Fibroblast of lung (primary cell): ENCODE measurements at regions not wholly inside any gene's neighbourhood (a gene's known extent, or its start where the extent isn't known, plus 50 kb on each side); places are given as distances from the start of the nearest gene placed in this dataset.

Experiments
- DNase-seq, 2 donors: peaks; one replicate each; pipeline versions ENCODE4 v3.0.0 to v3.0.0-alpha.2; 2010; ENCODE audit warnings: low read depth in 2 of 2
- H2AFZ ChIP-seq: 2 replicates; pipeline ENCODE4 v1.5.1; 2012; ENCODE audit warnings: low read length, control low read depth, inconsistent platforms
- H3K27ac ChIP-seq: 2 replicates; pipeline ENCODE4 v1.5.1; 2011; ENCODE audit warnings: low read length, control low read depth; ENCODE audit not compliant: insufficient read depth
- H3K27me3 ChIP-seq: 2 replicates; pipeline ENCODE4 v1.5.1; 2011; ENCODE audit warnings: mild to moderate bottlenecking, low read length; ENCODE audit not compliant: control insufficient read depth, insufficient read depth
- H3K36me3 ChIP-seq: 2 replicates; pipeline ENCODE4 v1.5.1; 2011; ENCODE audit warnings: low read length; ENCODE audit not compliant: control insufficient read depth, insufficient read depth
- H3K4me1 ChIP-seq: 2 replicates; pipeline ENCODE4 v1.5.1; 2011; ENCODE audit warnings: low read length; ENCODE audit not compliant: control insufficient read depth, insufficient read depth; ENCODE audit errors: extremely low read depth
- H3K4me2 ChIP-seq: 2 replicates; pipeline ENCODE4 v1.5.1; 2011; ENCODE audit warnings: low read length, control low read depth; ENCODE audit not compliant: insufficient read depth; ENCODE audit errors: extremely low read depth
- H3K4me3 ChIP-seq, 4 experiments: fragments of 200-600 bp in 1 of 4; sonication (generic) in 1 of 4; replicated peaks in 1 of 4; 2 replicates each; pipeline ENCODE4 v1.5.1; 2011 to 2016; ENCODE audit warnings: low read length in 4 of 4, low read depth in 3 of 4, mild to moderate bottlenecking in 3 of 4, control low read depth in 2 of 4, inconsistent platforms in 1 of 4, mixed read lengths in 1 of 4; ENCODE audit not compliant: insufficient read depth in 1 of 4; ENCODE audit errors: control extremely low read depth in 1 of 4
- H3K79me2 ChIP-seq: 2 replicates; pipeline ENCODE4 v1.5.1; 2012; ENCODE audit warnings: mild to moderate bottlenecking, low read length, inconsistent platforms; ENCODE audit not compliant: control insufficient read depth, insufficient read depth
- H3K9ac ChIP-seq: 2 replicates; pipeline ENCODE4 v1.5.1; 2011; ENCODE audit warnings: mild to moderate bottlenecking, low read length, control low read depth; ENCODE audit not compliant: insufficient read depth
- H3K9me3 ChIP-seq: 2 replicates; pipeline ENCODE4 v1.5.1; 2012; ENCODE audit warnings: low read depth, low read length; ENCODE audit not compliant: control insufficient read depth, insufficient read depth
- H4K20me1 ChIP-seq: 2 replicates; pipeline ENCODE4 v1.5.1; 2011; ENCODE audit warnings: low read length; ENCODE audit not compliant: control insufficient read depth, insufficient read depth; ENCODE audit errors: extremely low read depth
- CTCF ChIP-seq, 2 donors: IDR thresholded peaks in 1 of 2; conservative IDR thresholded peaks in 1 of 2; 1 replicate in 1 of 2; 2 replicates in 1 of 2; pipeline ENCODE4 v1.5.1; 2011 to 2012; ENCODE audit warnings: low read length in 2 of 2, control low read depth in 1 of 2, inconsistent platforms in 1 of 2, low read depth in 1 of 2, mild to moderate bottlenecking in 1 of 2
- EZH2 ChIP-seq: IDR thresholded peaks from 2 replicates; pipeline ENCODE4 v1.5.1; 2012; ENCODE audit warnings: low read length, control low read depth, mild to moderate bottlenecking; ENCODE audit errors: missing control alignments

GRCh38 chr20:56691325-56691998 is 62.4 kb downstream of the TFAP2C start:
- Histone ChIP-seq H3K4me1 (no peaks in the 10 kb centered on the region), H2AFZ (no peak overlapping the region), H3K9me3 (no peaks in the 10 kb centered on the region), H3K27ac (no peak overlapping the region), H3K9ac (no peak overlapping the region), H3K4me3 (no peak overlapping the region), H4K20me1 (no peaks in the 10 kb centered on the region), H3K27me3 (no peaks in the 10 kb centered on the region), H3K4me2 (no peak overlapping the region), H3K36me3 (no peaks in the 10 kb centered on the region), H3K79me2 (no peaks in the 10 kb centered on the region)
- TF ChIP-seq CTCF (conservative IDR thresholded peaks at IDR 0.05 in 1 of 2, IDR thresholded peaks at IDR 0.05 in 1 of 2; ENCODE audit: low read depth in 1 of 2, low read length in 2 of 2) (no peak), EZH2 (no peak)
- DNase-seq: peak in 1 of 2 donors; percentile 13

DNA sequence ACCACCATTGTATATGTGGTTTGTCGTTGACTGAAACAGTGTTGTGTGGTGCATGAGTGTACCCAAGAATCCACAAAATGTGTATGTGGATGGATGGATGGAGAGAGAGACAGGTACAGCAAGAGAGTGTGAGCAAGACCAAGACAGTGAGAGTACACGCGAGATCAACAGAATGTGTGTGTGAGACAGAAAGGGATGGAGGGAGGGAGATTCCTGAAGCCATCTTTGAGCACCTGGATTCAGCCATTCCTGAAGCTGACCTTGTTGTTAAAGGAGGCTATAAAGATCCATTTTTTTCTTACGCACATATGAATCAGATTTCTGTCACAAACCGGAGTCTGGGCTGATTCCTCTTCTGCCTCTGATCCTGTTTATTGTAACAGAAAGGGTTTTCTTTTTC is 64.1 kb downstream of the TFAP2C start:
- H3K27me3 ChIP-seq: no peaks in the 10 kb centered on the region
- H3K27ac ChIP-seq: no peak overlapping the region
- no peak for TF ChIP-seq CTCF (conservative IDR thresholded peaks at IDR 0.05 in 1 of 2, IDR thresholded peaks at IDR 0.05 in 1 of 2; ENCODE audit: low read depth in 1 of 2, low read length in 2 of 2)
- H3K79me2 ChIP-seq: no peaks in the 10 kb centered on the region
- no peak overlapping the region for H3K9ac ChIP-seq
- no peaks in the 10 kb centered on the region for H3K36me3 ChIP-seq
- no peak overlapping the region for H3K4me3 ChIP-seq
- no peaks in the 10 kb centered on the region for H3K4me1 ChIP-seq
- no peaks in the 10 kb centered on the region for H4K20me1 ChIP-seq
- DNase-seq: no peak
- H3K9me3 ChIP-seq: no peaks in the 10 kb centered on the region
- no peak overlapping the region for H3K4me2 ChIP-seq
- no peak overlapping the region for H2AFZ ChIP-seq

- Histone ChIP-seq H3K9ac (no peak overlapping the region), H3K27me3 (no peaks in the 10 kb centered on the region), H4K20me1 (no peaks in the 10 kb centered on the region), H2AFZ (no peak overlapping the region), H3K79me2 (no peaks in the 10 kb centered on the region), H3K36me3 (no peaks in the 10 kb centered on the region), H3K27ac (no peak overlapping the region), H3K4me2 (no peak overlapping the region), H3K4me1 (no peaks in the 10 kb centered on the region), H3K4me3 (no peak overlapping the region), H3K9me3 (no peaks in the 10 kb centered on the region)
- DNase-seq: no peak
- no peak for TF ChIP-seq CTCF (conservative IDR thresholded peaks at IDR 0.05 in 1 of 2, IDR thresholded peaks at IDR 0.05 in 1 of 2; ENCODE audit: low read depth in 1 of 2, low read length in 2 of 2)
- TF ChIP-seq EZH2: no peak
Measured at GRCh38 chr20:56697476-56697875, 68.4 kb downstream of the TFAP2C start.
